Adrenal gland (tissue), 9 donors: ENCODE measurements at regions not wholly inside any gene's neighbourhood (a gene's known extent, or its start where the extent isn't known, plus 50 kb on each side); places are given as distances from the start of the nearest gene placed in this dataset.

Source experiments
- DNase-seq, 7 donors: peaks; one replicate each; pipeline ENCODE4 v3.0.0-alpha.2; 2019 to 2020
- H3K27ac ChIP-seq, 5 donors: fragments of 200-600 bp; sonication (generic) in 4 of 5; 1 replicate in 3 of 5; 2 replicates in 2 of 5; pipeline versions ENCODE4 v1.5.1 to v1.8.0; 2016 to 2020; ENCODE audit warnings: mild to moderate bottlenecking in 1 of 5
- H3K27me3 ChIP-seq: fragments of 200-600 bp; 2 replicates; pipeline ENCODE4 v1.8.0; 2021
- H3K36me3 ChIP-seq, 2 donors: fragments of 200-600 bp; replicated peaks in 1 of 2; 1 replicate in 1 of 2; 2 replicates in 1 of 2; pipeline versions ENCODE4 v1.5.1 to v1.8.0; 2018 to 2022
- H3K4me1 ChIP-seq, 2 donors: fragments of 200-600 bp; replicated peaks in 1 of 2; 1 replicate in 1 of 2; 2 replicates in 1 of 2; pipeline versions ENCODE4 v1.5.1 to v1.8.0; 2018 to 2021
- H3K4me3 ChIP-seq, 4 donors: fragments of 200-600 bp; sonication (generic) in 3 of 4; one replicate each; pipeline ENCODE4 v1.5.1; 2016 to 2018
- H3K9me3 ChIP-seq, 3 donors: fragments of 200-600 bp; sonication (generic) in 1 of 3; replicated peaks in 1 of 3; 1 replicate in 2 of 3; 2 replicates in 1 of 3; pipeline versions ENCODE4 v1.5.1 to v1.8.0; 2016 to 2021
- POLR2A ChIP-seq, 2 donors: fragments of 450-650 bp; IDR thresholded peaks; one replicate each; pipeline ENCODE4 v1.6.1; 2017; ENCODE audit warnings: antibody characterized with exemption in 2 of 2, mild to moderate bottlenecking in 2 of 2, moderate library complexity in 1 of 2
- WGBS, 4 donors: extraction: QIAGEN DNeasy Blood & Tissue Kit in 2 of 4; methylation state at CpG; one replicate each; pipeline versions ENCODE4 v1.1.5 to v1.1.7; 2013 to 2017; 5-methylcytosine and 5-hydroxymethylcytosine counted together
- intact Hi-C, 2 donors: fragments of 100-400 bp; cut with DNase I; formaldehyde crosslinking; loops; one replicate each; pipeline versions ENCODE4 v1.14.1 to v1.15.0; 2022 to 2023
- TF ChIP-seq, protein P1 (sequence below), 6 experiments: fragments of 450-650 bp in 4 of 6; fragments of 200-600 bp in 2 of 6; sonication (generic) in 1 of 6; IDR thresholded peaks; 1 replicate in 5 of 6; 2 replicates in 1 of 6; pipeline versions ENCODE4 v1.5.1 to v1.8.0; 2016 to 2021; ENCODE audit warnings: antibody characterized with exemption in 6 of 6, mild to moderate bottlenecking in 2 of 6, moderate library complexity in 1 of 6
- donor health status: healthy with polysubstance abuse.
- donor health status: Bipolar disorder and iron deficiency.
- donor health status: DM: yes; HTN: yes; CAD: no.
- donor health status: DM: no; HTN: no; CAD: no.
- donor health status: DM: no; HTN: no; CAD: no.

DNA sequence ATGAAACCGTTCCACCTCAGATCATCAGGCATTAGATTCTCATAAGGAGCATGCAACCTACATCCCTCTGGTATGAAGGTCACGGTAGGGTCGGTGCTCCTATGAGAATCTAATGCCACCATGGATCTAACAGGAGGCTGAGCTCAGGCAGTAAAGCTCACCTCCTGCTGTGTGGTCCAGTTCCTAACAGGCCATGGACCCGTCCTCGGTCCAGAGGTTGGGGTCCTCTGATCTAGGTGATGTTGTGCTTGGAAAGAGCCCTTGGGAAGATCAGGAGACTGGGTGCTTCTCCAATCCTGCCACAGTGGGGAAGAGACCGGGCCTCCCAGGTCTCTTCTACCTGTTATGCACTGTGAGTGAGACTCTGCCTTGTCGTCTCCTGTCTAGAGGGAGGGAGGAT, 104.6 kb downstream of the ACKR3 start:
- TF ChIP-seq, protein P1, sequence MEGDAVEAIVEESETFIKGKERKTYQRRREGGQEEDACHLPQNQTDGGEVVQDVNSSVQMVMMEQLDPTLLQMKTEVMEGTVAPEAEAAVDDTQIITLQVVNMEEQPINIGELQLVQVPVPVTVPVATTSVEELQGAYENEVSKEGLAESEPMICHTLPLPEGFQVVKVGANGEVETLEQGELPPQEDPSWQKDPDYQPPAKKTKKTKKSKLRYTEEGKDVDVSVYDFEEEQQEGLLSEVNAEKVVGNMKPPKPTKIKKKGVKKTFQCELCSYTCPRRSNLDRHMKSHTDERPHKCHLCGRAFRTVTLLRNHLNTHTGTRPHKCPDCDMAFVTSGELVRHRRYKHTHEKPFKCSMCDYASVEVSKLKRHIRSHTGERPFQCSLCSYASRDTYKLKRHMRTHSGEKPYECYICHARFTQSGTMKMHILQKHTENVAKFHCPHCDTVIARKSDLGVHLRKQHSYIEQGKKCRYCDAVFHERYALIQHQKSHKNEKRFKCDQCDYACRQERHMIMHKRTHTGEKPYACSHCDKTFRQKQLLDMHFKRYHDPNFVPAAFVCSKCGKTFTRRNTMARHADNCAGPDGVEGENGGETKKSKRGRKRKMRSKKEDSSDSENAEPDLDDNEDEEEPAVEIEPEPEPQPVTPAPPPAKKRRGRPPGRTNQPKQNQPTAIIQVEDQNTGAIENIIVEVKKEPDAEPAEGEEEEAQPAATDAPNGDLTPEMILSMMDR (IDR thresholded peaks at IDR 0.05) = no peak
- no peak for TF ChIP-seq POLR2A (IDR thresholded peaks at IDR 0.05)
- Histone ChIP-seq H3K4me3 (no peak overlapping the region), H3K4me1 (no peaks in the 10 kb centered on the region), H3K27me3 (no peaks in the 10 kb centered on the region), H3K9me3 (no peaks in the 10 kb centered on the region), H3K27ac (no peak overlapping the region), H3K36me3 (no peaks in the 10 kb centered on the region)
- intact Hi-C loops = no loop called here
- peak in 1 of 7 donors; percentile 28 for DNase-seq
- WGBS, 4 donors = 88 to 94% (median 90%) methylated on average over 5 to 7 of the region's 7 CpGs

DNA sequence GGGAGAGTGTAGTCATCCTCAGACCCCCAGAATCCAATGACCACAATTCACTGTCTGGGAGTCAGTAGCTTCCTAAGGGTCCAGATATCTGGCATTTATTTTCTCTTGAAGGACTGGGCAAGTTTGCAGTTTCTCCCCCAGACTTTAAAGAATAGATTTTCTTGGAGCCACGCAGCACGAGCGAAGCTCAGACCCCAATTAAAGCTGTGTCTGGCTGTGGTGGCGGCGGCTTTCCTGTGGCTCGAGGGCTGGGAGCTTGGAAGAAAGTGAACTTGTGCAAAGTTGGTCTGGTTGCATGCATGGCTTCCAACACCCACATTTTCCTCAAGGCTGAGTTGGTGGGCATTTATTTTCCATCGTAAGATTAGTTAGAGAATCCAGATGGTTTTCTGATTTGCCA, 105.0 kb downstream of the ACKR3 start:
- no peak for TF ChIP-seq POLR2A (IDR thresholded peaks at IDR 0.05)
- TF ChIP-seq, protein P1 (IDR thresholded peaks at IDR 0.05) = no peak
- intact Hi-C loops = no loop called here
- no peak overlapping the region for H3K4me3 ChIP-seq
- WGBS, 4 donors = 56 to 78% (median 73%) methylated on average over 5 to 7 of the region's 7 CpGs
- H3K9me3 ChIP-seq = no peaks in the 10 kb centered on the region
- H3K27ac ChIP-seq = no peak overlapping the region
- no peaks in the 10 kb centered on the region for H3K36me3 ChIP-seq
- no peaks in the 10 kb centered on the region for H3K27me3 ChIP-seq
- H3K4me1 ChIP-seq = no peaks in the 10 kb centered on the region
- DNase-seq = no peak

DNA sequence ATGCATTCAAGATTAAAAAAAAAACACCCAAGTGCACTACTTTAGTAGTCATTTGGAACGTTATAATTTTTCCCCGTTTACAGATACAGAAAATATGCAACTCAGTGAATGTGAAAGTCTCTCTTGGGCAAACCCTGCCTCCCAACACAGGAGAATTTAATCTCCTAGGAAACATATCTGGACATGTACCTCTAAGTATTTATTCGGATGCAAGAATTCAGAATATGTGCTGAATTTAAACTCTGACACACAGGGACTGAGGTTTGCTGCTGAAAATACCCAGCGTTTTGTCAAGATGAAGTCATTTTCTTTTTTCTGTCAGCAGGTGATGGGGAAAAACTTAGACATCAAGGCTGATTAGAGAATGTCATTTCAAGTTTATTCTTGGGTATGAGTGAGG, 105.4 kb downstream of the ACKR3 start:
- H3K9me3 ChIP-seq = no peaks in the 10 kb centered on the region
- H3K4me3 ChIP-seq = no peak overlapping the region
- 55 to 67% (median 62%) methylated on average over 4 of the region's 4 CpGs for WGBS, 4 donors
- H3K27me3 ChIP-seq = no peaks in the 10 kb centered on the region
- H3K36me3 ChIP-seq = no peaks in the 10 kb centered on the region
- no peak for DNase-seq
- TF ChIP-seq, protein P1 (IDR thresholded peaks at IDR 0.05) = no peak
- no peak for TF ChIP-seq POLR2A (IDR thresholded peaks at IDR 0.05)
- H3K4me1 ChIP-seq = no peaks in the 10 kb centered on the region
- H3K27ac ChIP-seq = no peak overlapping the region
- intact Hi-C loops = no loop called here

DNA sequence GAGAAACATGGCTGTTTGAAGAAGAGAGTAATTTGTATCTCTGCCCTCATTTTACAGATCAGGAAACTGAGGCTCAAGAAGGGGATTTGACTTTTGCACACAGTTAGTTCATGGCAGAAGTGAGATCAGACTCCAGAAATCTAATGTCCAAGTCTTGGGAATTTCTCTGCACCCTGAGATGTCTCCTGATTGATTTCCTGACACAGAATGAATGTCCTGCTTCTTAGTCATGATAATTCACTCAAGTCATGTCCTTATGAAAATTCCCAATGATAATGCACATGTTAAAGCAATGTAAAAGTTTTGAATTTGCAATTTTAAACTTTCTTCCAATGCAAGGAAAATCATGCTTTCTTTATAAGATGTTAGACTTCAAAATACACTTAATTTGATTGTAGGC, 105.9 kb downstream of the ACKR3 start:
- no peak for TF ChIP-seq POLR2A (IDR thresholded peaks at IDR 0.05)
- TF ChIP-seq, protein P1 (IDR thresholded peaks at IDR 0.05) = no peak
- Histone ChIP-seq H3K4me3 (no peak overlapping the region), H3K27me3 (no peaks in the 10 kb centered on the region), H3K27ac (no peak overlapping the region), H3K36me3 (no peaks in the 10 kb centered on the region), H3K4me1 (no peaks in the 10 kb centered on the region), H3K9me3 (no peaks in the 10 kb centered on the region)
- intact Hi-C loops = no loop called here
- DNase-seq = no peak
